ENCODE measurements at regions not wholly inside any gene's neighbourhood (a gene's known extent, or its start where the extent isn't known, plus 50 kb on each side); places are given as distances from the start of the nearest gene placed in this dataset.

DNA sequence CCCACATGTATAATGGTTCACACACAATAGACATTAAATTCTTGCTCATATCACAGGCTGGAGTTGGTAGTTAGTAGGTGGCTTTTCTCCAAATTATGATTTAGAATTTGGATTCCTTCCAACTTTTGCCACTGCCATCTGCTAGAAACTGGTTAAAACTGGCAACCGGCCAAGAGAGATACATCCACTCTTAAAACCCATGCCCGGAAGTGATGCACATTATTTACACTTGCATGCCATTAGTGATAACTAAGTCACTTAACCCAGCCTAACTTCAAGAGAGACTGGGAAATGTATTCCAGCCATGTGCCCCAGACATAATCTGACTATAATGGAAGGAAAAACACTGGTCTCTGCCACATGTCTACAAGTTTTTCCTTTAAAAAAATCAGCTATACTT, 395.7 kb upstream of the SEMA6A start:
- Histone ChIP-seq H2BK15ac (ENCODE audit: low read depth, low read length) (no peak overlapping the region), H3K9me3 (ENCODE audit: control insufficient read depth, low read depth, low read length) (no peaks in the 10 kb centered on the region), H3K56ac (ENCODE audit: insufficient read length, low read depth, low read length) (no peak overlapping the region), H4K20me1 (ENCODE audit: control insufficient read depth, insufficient read depth, insufficient read length) (no peaks in the 10 kb centered on the region), H3K18ac (ENCODE audit: insufficient read length, low read depth, low read length) (no peak overlapping the region), H2AFZ (ENCODE audit: low read length) (no peak overlapping the region), H2BK120ac (ENCODE audit: low read depth, low read length, poor library complexity, severe bottlenecking) (no peak overlapping the region), H3K79me1 (ENCODE audit: insufficient read depth, low read depth, low read length, poor library complexity, severe bottlenecking) (no peaks in the 10 kb centered on the region), H3K27me3 (ENCODE audit: insufficient read depth, low read length) (no peaks in the 10 kb centered on the region), H4K91ac (ENCODE audit: insufficient read length, low read depth, low read length) (no peak overlapping the region), H3K4me1 (ENCODE audit: insufficient read depth, low read length) (peaks cover 2% of the 10 kb centered on the region; the same call in 1 of the 2 replicates), H3K79me2 (ENCODE audit: insufficient read depth, low read length) (no peaks in the 10 kb centered on the region), H3K4ac (ENCODE audit: low read depth, low read length) (no peak overlapping the region), H3K23me2 (ENCODE audit: insufficient read length, low read depth, low read length, poor library complexity, severe bottlenecking) (no peaks in the 10 kb centered on the region), H3K9ac (ENCODE audit: extremely low read depth, insufficient read length, low read length) (no peak overlapping the region), H4K8ac (replicated peaks; ENCODE audit: insufficient read length, low read depth, low read length) (no peak overlapping the region), H3T11ph (ENCODE audit: low read length) (no peak overlapping the region), H2BK20ac (ENCODE audit: low read depth, low read length, poor library complexity, severe bottlenecking) (no peak overlapping the region), H3K14ac (ENCODE audit: insufficient read depth, low read length) (no peak overlapping the region), H3K23ac (ENCODE audit: insufficient read length, low read depth, low read length) (no peak overlapping the region), H3K4me2 (ENCODE audit: insufficient read depth, insufficient read length, low read length) (no peak overlapping the region), H2BK12ac (ENCODE audit: insufficient read length, low read depth, low read length) (no peak overlapping the region), H4K5ac (ENCODE audit: insufficient read length, low read depth, low read length) (no peak overlapping the region), H3K27ac (ENCODE audit: insufficient read length, low read depth, low read length) (no peak overlapping the region), H2BK5ac (ENCODE audit: insufficient read length, low read length) (no peak overlapping the region), H2AK5ac (ENCODE audit: insufficient read length, low read length) (no peak overlapping the region)
- Mint-ChIP-seq H3K36me3 (ENCODE audit: insufficient read depth in 1 of 3, low read depth in 3 of 3) (peaks cover 4 to 19% (median 4%) of the 10 kb centered on the region in 3 experiments), H3K4me1 (peaks cover 13 to 19% of the 10 kb centered on the region in 2 experiments), H3K4me3 (no peak overlapping the region), H3K27ac (no peak overlapping the region), H3K9me3 (peaks cover 16 to 24% of the 10 kb centered on the region in 2 experiments), H3K27me3 (ENCODE audit: low read depth) (no peaks in the 10 kb centered on the region)
- no CpG with 5 or more reads among the region's 2 CpGs for whole genome bisulfite sequencing (ENCODE audit: extremely low coverage, insufficient read length, low lambda C conversion rate)
- DNase-seq = no peak
- TF ChIP-seq, protein P1, sequence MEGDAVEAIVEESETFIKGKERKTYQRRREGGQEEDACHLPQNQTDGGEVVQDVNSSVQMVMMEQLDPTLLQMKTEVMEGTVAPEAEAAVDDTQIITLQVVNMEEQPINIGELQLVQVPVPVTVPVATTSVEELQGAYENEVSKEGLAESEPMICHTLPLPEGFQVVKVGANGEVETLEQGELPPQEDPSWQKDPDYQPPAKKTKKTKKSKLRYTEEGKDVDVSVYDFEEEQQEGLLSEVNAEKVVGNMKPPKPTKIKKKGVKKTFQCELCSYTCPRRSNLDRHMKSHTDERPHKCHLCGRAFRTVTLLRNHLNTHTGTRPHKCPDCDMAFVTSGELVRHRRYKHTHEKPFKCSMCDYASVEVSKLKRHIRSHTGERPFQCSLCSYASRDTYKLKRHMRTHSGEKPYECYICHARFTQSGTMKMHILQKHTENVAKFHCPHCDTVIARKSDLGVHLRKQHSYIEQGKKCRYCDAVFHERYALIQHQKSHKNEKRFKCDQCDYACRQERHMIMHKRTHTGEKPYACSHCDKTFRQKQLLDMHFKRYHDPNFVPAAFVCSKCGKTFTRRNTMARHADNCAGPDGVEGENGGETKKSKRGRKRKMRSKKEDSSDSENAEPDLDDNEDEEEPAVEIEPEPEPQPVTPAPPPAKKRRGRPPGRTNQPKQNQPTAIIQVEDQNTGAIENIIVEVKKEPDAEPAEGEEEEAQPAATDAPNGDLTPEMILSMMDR (conservative IDR thresholded peaks at IDR 0.05) = no peak
